SJCRH30 (cell line): ENCODE measurements at regions not wholly inside any gene's neighbourhood (a gene's known extent, or its start where the extent isn't known, plus 50 kb on each side); places are given as distances from the start of the nearest gene placed in this dataset.
A peak's percentile ranks its signal among the peaks of the same experiment; 100 is the strongest.

Source experiments
- DNase-seq, 2 experiments: peaks; one replicate each; pipeline ENCODE4 v3.0.0-alpha.2; 2015 to 2020
- H3K27ac ChIP-seq: fragments of 250-450 bp; sonication (Bioruptor Pico); 2 replicates; pipeline ENCODE4 v1.5.1; 2020; ENCODE audit warnings: mild to moderate bottlenecking, moderate library complexity
- H3K27me3 ChIP-seq: fragments of 250-450 bp; sonication (Bioruptor Pico); 2 replicates; pipeline ENCODE4 v1.5.1; 2020; ENCODE audit warnings: mild to moderate bottlenecking, moderate library complexity
- H3K36me3 ChIP-seq: fragments of 250-450 bp; sonication (Bioruptor Pico); 2 replicates; pipeline ENCODE4 v1.5.1; 2020; ENCODE audit warnings: mild to moderate bottlenecking, moderate library complexity
- H3K4me1 ChIP-seq: fragments of 250-450 bp; sonication (Bioruptor Pico); 2 replicates; pipeline ENCODE4 v1.5.1; 2020; ENCODE audit warnings: mild to moderate bottlenecking, moderate library complexity
- H3K4me3 ChIP-seq: fragments of 250-450 bp; sonication (Bioruptor Pico); 2 replicates; pipeline ENCODE4 v1.5.1; 2020; ENCODE audit warnings: mild to moderate bottlenecking, moderate library complexity
- H3K9me3 ChIP-seq: fragments of 250-450 bp; sonication (Bioruptor Pico); replicated peaks from 2 replicates; pipeline ENCODE4 v1.5.1; 2020; ENCODE audit warnings: mild to moderate bottlenecking, moderate library complexity

DNA sequence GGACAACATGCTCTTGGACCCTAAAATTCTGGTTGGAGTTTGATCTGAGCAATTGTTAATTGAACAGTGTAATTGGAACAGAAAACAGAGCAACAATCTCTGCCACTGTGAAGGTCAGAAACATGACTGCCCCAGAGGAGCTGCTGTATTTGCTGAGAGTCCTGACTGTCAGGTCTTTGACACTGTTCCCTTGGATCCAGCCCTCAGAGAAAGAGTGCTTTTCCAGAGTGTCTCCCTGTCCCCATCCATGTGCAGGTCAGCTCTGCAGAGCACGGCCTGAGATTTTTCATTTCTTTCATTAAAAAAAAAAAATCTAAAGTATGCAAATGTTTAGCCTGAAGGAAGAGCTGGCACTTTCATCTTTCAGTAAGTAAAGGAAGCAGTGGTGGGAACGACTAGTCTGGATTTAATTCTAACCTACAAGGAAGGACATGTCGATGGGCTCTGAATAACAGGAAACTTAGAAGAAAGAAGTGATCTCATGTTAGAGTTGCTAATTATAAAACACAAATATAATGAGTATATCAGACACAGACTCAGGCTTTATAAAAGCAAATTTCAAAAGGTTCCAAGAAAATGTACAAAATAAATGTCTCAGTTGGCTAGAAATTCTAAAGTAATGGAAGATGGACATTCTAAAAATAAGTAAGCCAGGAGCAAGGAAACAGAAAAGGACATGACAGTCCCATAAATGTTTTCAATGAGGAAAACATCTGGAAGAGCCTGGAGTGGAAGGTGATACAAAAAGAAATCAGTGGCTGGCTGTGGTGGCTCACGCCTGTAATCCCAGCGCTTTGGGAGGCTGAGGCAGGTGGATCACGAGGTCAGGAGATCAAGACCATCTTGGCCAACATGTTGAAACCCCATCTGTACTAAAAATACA lies 876.5 kb downstream of the EPHA4 start:
- Histone ChIP-seq H3K36me3 (no peaks in the 10 kb centered on the region; the same call in 1 of the 2 replicates), H3K27me3 (no peaks in the 10 kb centered on the region), H3K9me3 (no peaks in the 10 kb centered on the region), H3K27ac (no peak overlapping the region), H3K4me3 (no peak overlapping the region), H3K4me1 (no peaks in the 10 kb centered on the region)
- DNase-seq: no peak

DNA sequence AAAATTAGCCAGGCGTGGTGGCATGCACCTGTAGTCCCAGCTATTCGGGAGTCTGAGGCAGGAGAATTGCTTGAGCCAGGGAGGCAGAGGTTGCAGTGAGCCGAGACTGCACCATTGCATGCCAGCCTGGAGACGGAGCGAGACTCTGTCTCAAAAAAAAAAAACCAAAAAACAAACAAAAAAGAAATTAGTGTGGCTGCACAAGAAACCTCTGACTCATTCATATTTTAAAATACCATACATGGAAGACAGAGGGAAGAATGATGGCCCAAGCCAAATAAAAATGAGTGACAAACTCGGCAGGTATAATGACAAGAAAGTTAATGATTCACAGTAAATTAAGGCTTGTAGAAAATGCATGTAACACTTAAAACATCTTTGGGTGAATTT lies 875.8 kb downstream of the EPHA4 start:
- Histone ChIP-seq H3K9me3 (no peaks in the 10 kb centered on the region), H3K27me3 (no peaks in the 10 kb centered on the region), H3K27ac (no peak overlapping the region), H3K4me3 (no peak overlapping the region), H3K4me1 (no peaks in the 10 kb centered on the region), H3K36me3 (no peaks in the 10 kb centered on the region; the same call in 1 of the 2 replicates)
- no peak for DNase-seq

DNA sequence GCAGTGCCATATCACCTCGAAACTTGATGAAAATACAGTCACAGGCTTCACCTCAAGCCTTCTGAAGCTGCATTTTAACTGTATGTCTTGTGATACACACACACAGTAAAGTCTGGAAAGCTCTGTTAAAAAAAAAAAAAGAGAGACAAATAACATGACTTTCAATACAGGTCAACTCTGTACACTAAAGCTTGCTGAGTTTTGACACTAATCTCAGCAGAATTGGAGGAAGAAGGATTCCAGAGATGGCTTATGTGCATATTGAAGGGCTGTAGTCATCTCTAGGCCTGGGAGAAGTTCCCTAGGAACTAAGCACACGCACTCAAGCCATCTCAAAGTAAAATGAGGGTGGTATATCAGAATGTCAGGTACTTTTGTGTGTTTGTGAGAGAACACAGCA lies 875.1 kb downstream of the EPHA4 start:
- no peak for DNase-seq
- H3K27ac ChIP-seq: no peak overlapping the region
- no peak overlapping the region for H3K4me3 ChIP-seq
- H3K27me3 ChIP-seq: no peaks in the 10 kb centered on the region
- no peaks in the 10 kb centered on the region for H3K4me1 ChIP-seq
- no peaks in the 10 kb centered on the region for H3K9me3 ChIP-seq
- no peaks in the 10 kb centered on the region; the same call in 1 of the 2 replicates for H3K36me3 ChIP-seq

DNA sequence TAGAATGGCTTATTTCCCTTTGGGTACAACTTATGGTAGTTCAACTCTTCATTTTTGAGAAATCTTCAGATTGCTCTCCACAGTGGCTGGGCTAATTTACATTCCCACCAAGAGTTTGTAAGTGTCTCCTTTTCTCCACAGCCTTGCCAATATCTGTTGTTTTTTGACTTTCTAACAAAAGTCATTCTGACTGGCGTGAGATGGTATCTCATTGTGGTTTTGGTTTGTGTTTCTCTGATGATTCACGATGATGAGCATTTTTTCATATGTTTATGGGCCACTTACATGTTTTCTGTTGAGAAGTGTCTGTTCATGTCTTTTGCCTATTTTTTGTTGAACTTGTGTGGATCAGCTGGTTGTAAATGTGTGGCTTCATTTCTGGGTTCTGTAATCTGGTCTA lies 871.0 kb downstream of the EPHA4 start:
- Histone ChIP-seq H3K27ac (no peak overlapping the region), H3K9me3 (no peaks in the 10 kb centered on the region), H3K4me1 (no peaks in the 10 kb centered on the region), H3K36me3 (no peaks in the 10 kb centered on the region), H3K27me3 (no peaks in the 10 kb centered on the region), H3K4me3 (no peak overlapping the region)
- no peak for DNase-seq

DNA sequence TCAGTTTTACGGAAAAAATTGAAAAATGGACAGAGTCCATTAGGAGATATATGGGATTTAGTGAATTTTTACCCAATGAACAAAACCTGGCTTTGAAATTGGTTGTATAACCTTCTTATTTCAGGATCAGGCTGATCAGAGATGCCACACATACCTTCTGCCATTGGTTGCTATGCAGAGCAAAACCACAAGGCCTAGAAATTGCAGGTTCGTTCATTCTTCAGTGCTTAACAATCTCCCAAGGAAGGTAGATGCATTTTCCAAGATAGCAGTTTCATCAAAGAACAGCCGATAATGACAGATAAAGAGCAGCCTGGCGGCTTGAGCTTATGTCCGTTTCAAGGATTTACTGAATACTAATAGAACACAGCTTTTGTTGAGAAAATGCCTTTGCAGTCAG lies 868.8 kb downstream of the EPHA4 start:
- no peaks in the 10 kb centered on the region for H3K4me1 ChIP-seq
- H3K9me3 ChIP-seq: no peaks in the 10 kb centered on the region
- no peaks in the 10 kb centered on the region for H3K36me3 ChIP-seq
- H3K27ac ChIP-seq: no peak overlapping the region
- H3K27me3 ChIP-seq: no peaks in the 10 kb centered on the region
- no peak overlapping the region for H3K4me3 ChIP-seq
- no peak for DNase-seq

DNA sequence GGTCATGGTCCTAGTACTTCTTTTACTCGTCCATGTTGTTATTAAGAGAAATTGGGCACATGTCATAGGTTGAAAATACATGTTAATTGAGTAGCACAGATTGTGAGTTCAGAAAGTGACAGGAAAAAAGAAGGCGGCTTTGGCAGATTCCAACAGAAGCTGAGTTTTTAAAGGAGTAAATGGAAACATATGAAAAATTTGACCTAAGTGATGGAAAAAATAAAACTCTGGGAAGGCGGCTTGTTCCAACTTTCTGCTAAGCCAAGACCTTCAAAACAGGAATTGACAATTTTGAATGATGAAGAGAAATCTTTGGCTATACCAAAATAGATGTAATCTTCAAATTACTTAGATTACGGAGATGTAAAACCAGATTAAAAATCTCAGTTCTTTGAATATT lies 868.0 kb downstream of the EPHA4 start:
- no peaks in the 10 kb centered on the region for H3K4me1 ChIP-seq
- H3K36me3 ChIP-seq: no peaks in the 10 kb centered on the region
- no peak overlapping the region for H3K27ac ChIP-seq
- DNase-seq: no peak
- no peaks in the 10 kb centered on the region for H3K27me3 ChIP-seq
- no peak overlapping the region for H3K4me3 ChIP-seq
- no peaks in the 10 kb centered on the region for H3K9me3 ChIP-seq

DNA sequence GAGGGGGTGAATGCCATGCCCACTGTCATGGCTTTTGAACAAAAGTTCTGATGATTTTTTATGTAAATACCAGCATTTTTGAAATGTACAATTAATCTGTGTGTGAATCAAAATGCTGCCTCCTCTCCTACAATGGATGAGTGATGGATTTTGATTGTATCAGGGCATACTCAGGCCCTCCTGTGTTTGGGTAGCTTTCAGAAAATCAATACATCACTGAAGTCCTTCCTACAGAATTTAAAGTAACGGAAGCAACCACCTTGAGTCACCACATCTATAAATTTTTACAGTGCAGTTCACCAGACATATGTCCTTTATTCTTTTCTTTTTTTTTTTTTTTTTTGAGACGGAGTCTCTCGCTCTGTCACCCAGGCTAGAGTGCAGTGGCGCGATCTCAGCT lies 867.3 kb downstream of the EPHA4 start:
- H3K9me3 ChIP-seq: no peaks in the 10 kb centered on the region
- H3K27me3 ChIP-seq: no peaks in the 10 kb centered on the region
- no peaks in the 10 kb centered on the region for H3K36me3 ChIP-seq
- no peak overlapping the region for H3K27ac ChIP-seq
- H3K4me3 ChIP-seq: no peak overlapping the region
- no peaks in the 10 kb centered on the region for H3K4me1 ChIP-seq
- no peak for DNase-seq

DNA sequence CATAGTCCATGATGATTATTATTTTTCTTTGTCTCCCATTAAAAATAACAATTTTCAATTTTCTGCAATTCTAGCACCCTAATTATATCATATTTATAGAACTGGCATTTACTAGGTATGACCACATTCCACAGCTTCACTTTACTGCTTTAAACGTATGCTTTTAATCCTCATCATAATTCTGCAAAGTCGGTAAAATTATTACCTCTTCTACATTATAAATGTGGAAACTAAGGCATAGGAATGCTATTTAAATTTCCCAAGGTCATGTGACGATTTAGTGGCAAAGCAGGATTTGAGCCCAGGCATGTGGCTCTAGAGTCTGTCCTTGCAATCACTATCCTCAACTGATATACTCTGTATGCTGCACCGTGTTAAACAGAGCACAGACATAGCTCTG lies 866.4 kb downstream of the EPHA4 start:
- no peak overlapping the region for H3K27ac ChIP-seq
- H3K4me3 ChIP-seq: no peak overlapping the region
- no peak for DNase-seq
- H3K36me3 ChIP-seq: no peaks in the 10 kb centered on the region
- no peaks in the 10 kb centered on the region for H3K9me3 ChIP-seq
- H3K27me3 ChIP-seq: no peaks in the 10 kb centered on the region
- no peaks in the 10 kb centered on the region for H3K4me1 ChIP-seq

DNA sequence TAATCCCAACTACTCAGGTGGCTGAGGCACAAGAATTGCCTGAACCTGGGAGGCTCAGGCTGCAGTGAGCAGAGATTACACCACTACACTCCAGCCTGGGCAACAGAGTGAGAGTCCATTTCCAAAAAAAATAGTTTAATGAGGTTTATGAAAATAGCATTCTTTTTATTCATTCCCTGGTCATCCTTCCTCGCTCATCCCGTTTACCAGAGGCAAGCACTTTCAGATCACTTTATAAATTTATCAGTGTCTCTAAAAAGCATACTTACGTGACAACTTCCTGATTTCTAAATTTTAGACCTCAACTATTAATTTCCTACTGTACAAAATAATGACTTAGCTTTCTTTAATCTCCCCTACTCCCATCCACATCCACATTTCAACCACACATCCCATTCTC lies 864.8 kb downstream of the EPHA4 start:
- Histone ChIP-seq H3K36me3 (no peaks in the 10 kb centered on the region), H3K9me3 (no peaks in the 10 kb centered on the region), H3K4me1 (no peaks in the 10 kb centered on the region), H3K27ac (no peak overlapping the region), H3K27me3 (no peaks in the 10 kb centered on the region), H3K4me3 (no peak overlapping the region)
- DNase-seq: no peak

DNA sequence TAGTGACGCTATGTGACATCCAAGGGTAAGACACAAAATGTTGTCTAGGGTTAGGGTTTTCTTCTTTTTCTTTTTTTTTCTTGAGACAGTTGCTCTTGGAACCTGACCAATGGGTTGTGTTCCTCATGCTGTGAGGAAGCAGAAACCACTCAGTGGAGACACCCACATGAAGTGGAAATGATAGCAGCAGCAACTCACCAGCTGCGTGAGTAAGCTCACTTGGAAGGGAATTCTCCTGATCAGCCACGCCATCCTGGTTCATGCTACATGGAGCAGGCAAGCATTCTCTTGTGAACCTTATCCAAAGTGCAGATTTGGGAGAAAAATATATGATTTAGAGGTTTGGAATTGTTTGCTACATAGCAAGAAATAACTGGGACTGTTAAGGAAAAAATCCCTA lies 863.7 kb downstream of the EPHA4 start:
- no peaks in the 10 kb centered on the region for H3K36me3 ChIP-seq
- H3K27me3 ChIP-seq: no peaks in the 10 kb centered on the region
- no peaks in the 10 kb centered on the region for H3K9me3 ChIP-seq
- no peak overlapping the region for H3K27ac ChIP-seq
- no peaks in the 10 kb centered on the region for H3K4me1 ChIP-seq
- no peak for DNase-seq
- H3K4me3 ChIP-seq: no peak overlapping the region

DNA sequence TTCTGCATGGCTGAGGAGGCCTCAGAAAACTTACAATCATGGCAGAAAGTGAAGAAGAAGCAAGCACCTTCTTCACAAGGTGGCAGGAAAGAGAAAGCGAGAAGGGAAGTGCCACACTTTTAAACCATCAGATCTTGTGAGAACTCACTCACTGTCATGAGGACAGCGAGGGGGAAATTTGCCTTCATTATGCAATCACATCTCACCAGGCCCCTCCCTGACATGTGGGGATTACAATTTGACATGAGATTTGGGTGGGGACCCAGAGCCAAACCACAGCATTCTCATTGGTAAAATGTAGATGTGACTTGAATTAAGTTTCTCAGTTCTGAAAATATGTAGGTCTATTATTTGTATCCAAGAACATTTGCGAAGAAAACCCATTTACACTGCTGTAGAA lies 854.8 kb downstream of the EPHA4 start:
- H3K4me3 ChIP-seq: no peak overlapping the region
- DNase-seq: no peak
- H3K27me3 ChIP-seq: no peaks in the 10 kb centered on the region
- H3K4me1 ChIP-seq: no peaks in the 10 kb centered on the region
- H3K27ac ChIP-seq: no peak overlapping the region
- no peaks in the 10 kb centered on the region for H3K9me3 ChIP-seq
- no peaks in the 10 kb centered on the region for H3K36me3 ChIP-seq

DNA sequence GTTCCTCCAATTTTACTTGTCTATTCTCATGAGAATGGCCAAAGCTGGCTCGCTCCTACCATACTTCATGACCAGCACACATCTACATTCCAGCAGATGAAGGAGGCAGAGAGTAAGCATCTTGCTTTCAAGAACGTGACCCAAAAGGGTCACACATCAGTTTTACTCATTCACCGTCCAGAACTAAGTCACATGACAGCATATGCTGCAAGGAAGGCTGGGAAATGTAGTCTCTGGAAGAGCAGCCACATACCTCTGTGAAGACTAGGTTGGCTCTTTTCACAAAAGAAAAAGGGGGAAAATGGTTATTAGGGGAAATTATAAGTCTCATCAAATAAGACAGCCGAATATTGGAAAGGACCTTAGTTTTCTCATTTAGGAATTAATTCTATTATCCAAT lies 835.3 kb downstream of the EPHA4 start:
- H3K4me1 ChIP-seq: no peaks in the 10 kb centered on the region
- DNase-seq: peak in 1 of 2 experiments; percentile 11
- H3K27me3 ChIP-seq: no peaks in the 10 kb centered on the region
- H3K9me3 ChIP-seq: no peaks in the 10 kb centered on the region
- H3K36me3 ChIP-seq: no peaks in the 10 kb centered on the region
- no peak overlapping the region for H3K27ac ChIP-seq
- no peak overlapping the region for H3K4me3 ChIP-seq

DNA sequence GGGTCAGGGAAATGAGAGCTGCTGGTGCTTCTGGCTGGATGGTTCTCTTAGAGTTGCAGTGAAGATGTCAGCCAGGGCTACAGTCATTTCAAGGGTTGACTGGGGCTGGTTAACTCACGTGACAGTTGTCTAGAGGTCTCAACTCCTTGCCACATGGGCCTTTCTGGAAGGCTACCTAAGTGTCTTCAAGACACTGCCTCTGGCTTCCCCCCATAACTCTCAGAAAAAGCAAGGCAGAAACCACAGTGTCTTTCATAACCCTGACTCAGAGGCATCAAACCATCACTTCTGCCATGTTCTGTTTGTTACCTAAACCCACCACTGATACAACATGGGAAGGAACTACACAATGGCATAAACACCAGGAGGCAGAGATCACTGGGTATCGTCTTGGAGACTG lies 828.9 kb downstream of the EPHA4 start:
- DNase-seq: no peak
- Histone ChIP-seq H3K27me3 (no peaks in the 10 kb centered on the region), H3K36me3 (no peaks in the 10 kb centered on the region), H3K4me3 (no peak overlapping the region), H3K27ac (no peak overlapping the region), H3K9me3 (no peaks in the 10 kb centered on the region), H3K4me1 (no peaks in the 10 kb centered on the region)

DNA sequence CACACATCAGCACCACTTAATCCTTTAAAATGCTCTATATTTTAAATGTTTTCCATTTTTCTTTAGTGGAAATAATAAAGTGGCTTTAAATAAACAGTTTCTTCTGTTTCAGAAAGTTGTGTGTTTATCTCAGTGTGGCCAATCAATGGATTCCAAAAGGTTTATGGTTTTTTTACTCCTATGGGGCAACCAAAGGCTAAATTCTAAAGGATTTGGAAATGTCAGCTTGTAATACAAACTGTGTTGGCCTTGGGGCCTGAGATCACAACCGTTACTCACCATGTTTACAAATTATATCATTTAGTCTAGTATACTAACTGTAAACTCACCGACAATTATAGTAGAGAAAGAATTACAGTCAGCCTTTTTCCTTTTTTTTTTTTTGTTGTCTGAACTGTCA lies 827.2 kb downstream of the EPHA4 start:
- no peak overlapping the region for H3K27ac ChIP-seq
- H3K4me3 ChIP-seq: no peak overlapping the region
- no peaks in the 10 kb centered on the region for H3K27me3 ChIP-seq
- no peaks in the 10 kb centered on the region for H3K4me1 ChIP-seq
- H3K36me3 ChIP-seq: no peaks in the 10 kb centered on the region
- no peaks in the 10 kb centered on the region for H3K9me3 ChIP-seq
- no peak for DNase-seq

DNA sequence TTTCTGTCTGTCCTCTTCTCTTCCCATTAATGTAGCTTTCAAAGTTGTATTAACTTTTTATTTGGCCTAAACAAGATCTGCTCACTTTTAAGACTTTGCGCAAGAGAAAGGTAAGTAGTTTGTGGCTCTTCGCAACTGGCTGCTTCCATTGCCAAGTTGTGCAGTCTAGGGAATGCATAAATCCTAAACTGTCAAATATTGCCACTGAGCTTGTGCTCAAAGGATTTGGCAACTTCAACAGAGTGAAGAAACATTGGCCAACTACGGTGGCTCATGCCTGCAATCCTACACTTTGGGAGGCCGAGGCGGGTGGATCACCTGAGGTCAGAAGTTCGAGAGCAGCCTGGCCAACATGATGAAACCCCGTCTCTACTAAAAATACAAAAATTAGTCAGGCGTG lies 826.4 kb downstream of the EPHA4 start:
- no peak for DNase-seq
- Histone ChIP-seq H3K9me3 (no peaks in the 10 kb centered on the region), H3K4me3 (no peak overlapping the region), H3K27me3 (no peaks in the 10 kb centered on the region), H3K27ac (no peak overlapping the region), H3K4me1 (no peaks in the 10 kb centered on the region), H3K36me3 (no peaks in the 10 kb centered on the region)

DNA sequence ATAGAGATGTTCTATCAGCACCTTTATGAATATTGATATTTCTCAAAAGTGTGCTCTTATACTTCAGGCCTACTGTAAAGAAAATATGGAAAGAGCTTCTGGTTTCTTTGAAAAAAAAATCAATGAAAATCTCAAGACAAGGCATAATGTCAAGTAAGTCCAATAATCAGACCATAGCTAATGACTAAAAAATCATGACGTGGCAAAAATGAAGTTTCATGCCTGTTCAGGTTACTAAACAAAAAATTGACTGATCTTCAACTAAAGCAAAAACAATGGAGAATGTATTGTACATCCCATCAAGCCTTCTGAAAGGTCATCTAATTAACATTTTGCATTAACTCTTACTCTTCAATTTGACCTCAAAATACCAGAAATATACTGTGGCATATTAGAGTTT lies 824.4 kb downstream of the EPHA4 start:
- H3K4me3 ChIP-seq: no peak overlapping the region
- no peaks in the 10 kb centered on the region for H3K27me3 ChIP-seq
- no peaks in the 10 kb centered on the region for H3K36me3 ChIP-seq
- no peak overlapping the region for H3K27ac ChIP-seq
- H3K4me1 ChIP-seq: no peaks in the 10 kb centered on the region
- DNase-seq: no peak
- H3K9me3 ChIP-seq: no peaks in the 10 kb centered on the region
